Activated CD4-positive, alpha-beta T cell treated with anti-CD3 and anti-CD28 coated beads for 48 hours (primary cell): ENCODE measurements at regions not wholly inside any gene's neighbourhood (a gene's known extent, or its start where the extent isn't known, plus 50 kb on each side); places are given as distances from the start of the nearest gene placed in this dataset.

Source experiments
- DNase-seq: peaks from one replicate; pipeline ENCODE4 v3.0.0-alpha.2; 2020

DNA sequence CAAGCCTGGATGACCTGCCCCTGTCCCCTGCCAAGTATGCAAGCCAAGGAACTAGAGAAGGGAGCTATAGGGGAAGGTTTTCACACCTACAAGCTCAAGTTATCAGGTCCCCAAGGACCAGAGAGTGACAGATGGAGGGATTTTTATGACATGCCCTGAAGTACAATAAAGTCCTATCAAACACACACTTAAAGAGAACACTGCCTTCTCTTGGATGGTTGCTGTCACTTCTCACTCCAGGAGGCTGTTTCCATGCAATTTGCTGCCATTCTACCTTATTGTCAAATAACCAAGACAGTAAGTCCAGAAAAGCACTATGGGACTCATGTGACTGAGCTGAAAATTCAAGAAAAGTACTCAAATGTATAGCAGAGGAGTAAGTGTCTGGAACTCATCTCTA, 76.6 kb upstream of the DDX18 start:
- no peak for DNase-seq

GRCh38 chr2:117738991-117739839, 75.3 kb upstream of the DDX18 start:
- DNase-seq: no peak

- no peak for DNase-seq
These were observed 69.0 kb upstream of the DDX18 start for GRCh38 chr2:117745537-117745936.

- DNase-seq: no peak
These were observed 58.7 kb upstream of the DDX18 start for GRCh38 chr2:117755768-117756167.

- no peak for DNase-seq
These were observed 53.6 kb upstream of the DDX18 start for GRCh38 chr2:117760916-117761315.

GRCh38 chr2:117762454-117762853, 52.0 kb upstream of the DDX18 start:
- no peak for DNase-seq

DNA sequence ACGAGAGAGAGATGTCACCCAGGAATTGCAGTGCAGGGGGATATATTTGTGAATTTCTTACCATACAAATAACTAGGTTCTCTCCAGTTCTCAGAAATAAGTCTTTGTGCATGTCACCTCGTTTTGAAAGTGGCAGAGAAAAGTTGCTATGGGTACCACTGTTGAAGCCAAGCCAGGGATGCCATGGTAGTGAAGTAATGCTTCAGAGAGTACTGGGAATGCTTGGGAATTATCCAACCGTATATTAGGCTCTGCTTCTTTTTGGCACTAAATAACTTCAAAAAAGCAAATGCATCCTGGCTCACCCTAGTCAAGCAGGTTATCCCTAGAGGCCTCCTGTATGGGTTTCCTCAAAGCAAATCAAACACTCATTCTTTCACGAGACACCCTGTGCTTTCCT, 50.7 kb upstream of the DDX18 start:
- no peak for DNase-seq
